IPS-15b (cell line): ENCODE measurements at regions not wholly inside any gene's neighbourhood (a gene's known extent, or its start where the extent isn't known, plus 50 kb on each side); places are given as distances from the start of the nearest gene placed in this dataset.

Source experiments
- H3K27me3 ChIP-seq: one replicate; pipeline ENCODE4 v1.6.1; 2013; ENCODE audit warnings: low read length; ENCODE audit not compliant: control insufficient read depth, insufficient read depth
- H3K36me3 ChIP-seq: one replicate; pipeline ENCODE4 v1.6.1; 2013; ENCODE audit warnings: low read length; ENCODE audit not compliant: control insufficient read depth, insufficient read depth
- H3K4me1 ChIP-seq: one replicate; pipeline ENCODE4 v1.6.1; 2013; ENCODE audit warnings: mild to moderate bottlenecking, low read length; ENCODE audit not compliant: control insufficient read depth, insufficient read depth
- H3K4me3 ChIP-seq: one replicate; pipeline ENCODE4 v1.5.1; 2013; ENCODE audit warnings: low read depth, low read length
- H3K9ac ChIP-seq: one replicate; pipeline ENCODE4 v1.6.1; 2013; ENCODE audit warnings: low read depth, mild to moderate bottlenecking, low read length
- H3K9me3 ChIP-seq: one replicate; pipeline ENCODE4 v1.6.1; 2013; ENCODE audit warnings: mild to moderate bottlenecking, low read length; ENCODE audit not compliant: control insufficient read depth, insufficient read depth

- H3K9ac ChIP-seq, result no peak overlapping the region
- no peak overlapping the region for H3K4me3 ChIP-seq
- no peaks in the 10 kb centered on the region for H3K27me3 ChIP-seq
- H3K4me1 ChIP-seq, result no peaks in the 10 kb centered on the region
- H3K9me3 ChIP-seq, result no peaks in the 10 kb centered on the region
- H3K36me3 ChIP-seq, result no peaks in the 10 kb centered on the region
Measured at GRCh38 chr2:196415384-196415783, 224.1 kb upstream of the CCDC150 start.

GRCh38 chr2:196420143-196420542 is 219.4 kb upstream of the CCDC150 start:
- H3K9me3 ChIP-seq, result no peaks in the 10 kb centered on the region
- H3K4me1 ChIP-seq, result no peaks in the 10 kb centered on the region
- no peaks in the 10 kb centered on the region for H3K27me3 ChIP-seq
- no peaks in the 10 kb centered on the region for H3K36me3 ChIP-seq
- H3K9ac ChIP-seq, result no peak overlapping the region
- H3K4me3 ChIP-seq, result no peak overlapping the region

- H3K4me3 ChIP-seq, result no peak overlapping the region
- H3K27me3 ChIP-seq, result no peaks in the 10 kb centered on the region
- H3K4me1 ChIP-seq, result no peaks in the 10 kb centered on the region
- no peaks in the 10 kb centered on the region for H3K36me3 ChIP-seq
- H3K9ac ChIP-seq, result no peak overlapping the region
- H3K9me3 ChIP-seq, result no peaks in the 10 kb centered on the region
Measured at GRCh38 chr2:196421880-196422279, 217.6 kb upstream of the CCDC150 start.

GRCh38 chr2:196422361-196422760 is 217.2 kb upstream of the CCDC150 start:
- H3K9me3 ChIP-seq, result no peaks in the 10 kb centered on the region
- H3K36me3 ChIP-seq, result no peaks in the 10 kb centered on the region
- H3K4me3 ChIP-seq, result no peak overlapping the region
- H3K4me1 ChIP-seq, result no peaks in the 10 kb centered on the region
- no peak overlapping the region for H3K9ac ChIP-seq
- no peaks in the 10 kb centered on the region for H3K27me3 ChIP-seq

DNA sequence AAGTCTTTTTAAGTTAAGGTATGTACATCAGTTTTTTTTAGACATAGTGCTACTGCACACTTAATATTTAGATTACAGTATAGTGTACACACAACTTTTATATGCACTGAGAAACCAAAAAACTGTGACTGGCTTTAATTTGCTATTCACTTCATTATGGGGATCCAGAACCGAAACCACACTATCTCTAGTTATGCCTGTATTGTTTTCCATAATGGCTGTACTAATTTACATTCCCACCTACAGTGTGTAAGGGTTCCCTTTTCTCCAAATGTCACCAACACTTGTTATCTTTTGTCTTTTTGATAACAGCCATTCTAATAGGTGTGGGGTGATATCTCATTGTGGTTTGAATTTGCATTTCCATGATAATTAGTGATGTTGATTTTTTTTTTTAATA is 213.4 kb upstream of the CCDC150 start:
- no peaks in the 10 kb centered on the region for H3K27me3 ChIP-seq
- H3K4me1 ChIP-seq, result no peaks in the 10 kb centered on the region
- no peaks in the 10 kb centered on the region for H3K9me3 ChIP-seq
- no peak overlapping the region for H3K9ac ChIP-seq
- no peaks in the 10 kb centered on the region for H3K36me3 ChIP-seq
- no peak overlapping the region for H3K4me3 ChIP-seq

- Histone ChIP-seq H3K9me3 (no peaks in the 10 kb centered on the region), H3K4me1 (no peaks in the 10 kb centered on the region), H3K27me3 (no peaks in the 10 kb centered on the region), H3K9ac (no peak overlapping the region), H3K36me3 (no peaks in the 10 kb centered on the region), H3K4me3 (no peak overlapping the region)
Measured at GRCh38 chr2:196427986-196428634, 211.4 kb upstream of the CCDC150 start.

- Histone ChIP-seq H3K9ac (no peak overlapping the region), H3K9me3 (no peaks in the 10 kb centered on the region), H3K4me1 (no peaks in the 10 kb centered on the region), H3K27me3 (no peaks in the 10 kb centered on the region), H3K4me3 (no peak overlapping the region), H3K36me3 (no peaks in the 10 kb centered on the region)
Measured at GRCh38 chr2:196431076-196431475, 208.4 kb upstream of the CCDC150 start.

- Histone ChIP-seq H3K27me3 (no peaks in the 10 kb centered on the region), H3K36me3 (no peaks in the 10 kb centered on the region), H3K9ac (no peak overlapping the region), H3K4me3 (no peak overlapping the region), H3K4me1 (no peaks in the 10 kb centered on the region), H3K9me3 (no peaks in the 10 kb centered on the region)
Measured at GRCh38 chr2:196431957-196432356, 207.6 kb upstream of the CCDC150 start.

- no peak overlapping the region for H3K9ac ChIP-seq
- no peak overlapping the region for H3K4me3 ChIP-seq
- H3K4me1 ChIP-seq, result no peaks in the 10 kb centered on the region
- no peaks in the 10 kb centered on the region for H3K36me3 ChIP-seq
- no peaks in the 10 kb centered on the region for H3K9me3 ChIP-seq
- no peaks in the 10 kb centered on the region for H3K27me3 ChIP-seq
Measured at GRCh38 chr2:196433116-196433515, 206.4 kb upstream of the CCDC150 start.

DNA sequence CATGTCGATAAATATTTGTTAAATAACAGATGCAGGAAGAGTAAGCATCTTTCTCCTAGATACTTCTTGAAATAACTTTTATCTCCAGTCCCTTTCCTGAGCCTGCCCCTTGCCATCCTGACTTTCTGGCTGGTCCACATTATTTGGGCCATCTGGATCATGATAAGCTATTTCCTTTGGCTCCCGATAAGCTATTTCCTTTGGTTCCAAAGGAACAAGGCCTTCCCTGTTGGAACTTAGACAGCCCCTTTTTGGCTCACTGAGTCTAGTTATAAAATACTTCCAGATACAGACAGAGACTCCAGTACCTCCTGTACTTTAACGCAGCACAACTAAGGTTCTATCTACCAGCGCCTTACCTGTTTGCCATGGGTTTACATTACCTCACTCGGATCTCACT is 205.3 kb upstream of the CCDC150 start:
- H3K9ac ChIP-seq, result no peak overlapping the region
- no peaks in the 10 kb centered on the region for H3K36me3 ChIP-seq
- H3K4me3 ChIP-seq, result no peak overlapping the region
- H3K4me1 ChIP-seq, result no peaks in the 10 kb centered on the region
- H3K27me3 ChIP-seq, result no peaks in the 10 kb centered on the region
- no peaks in the 10 kb centered on the region for H3K9me3 ChIP-seq

- no peak overlapping the region for H3K9ac ChIP-seq
- no peaks in the 10 kb centered on the region for H3K27me3 ChIP-seq
- no peaks in the 10 kb centered on the region for H3K36me3 ChIP-seq
- H3K4me3 ChIP-seq, result no peak overlapping the region
- H3K4me1 ChIP-seq, result no peaks in the 10 kb centered on the region
- H3K9me3 ChIP-seq, result no peaks in the 10 kb centered on the region
Measured at GRCh38 chr2:196435189-196435588, 204.3 kb upstream of the CCDC150 start.

- Histone ChIP-seq H3K4me3 (no peak overlapping the region), H3K9ac (no peak overlapping the region), H3K9me3 (no peaks in the 10 kb centered on the region), H3K4me1 (no peaks in the 10 kb centered on the region), H3K27me3 (no peaks in the 10 kb centered on the region), H3K36me3 (no peaks in the 10 kb centered on the region)
Measured at GRCh38 chr2:196437626-196438025, 201.9 kb upstream of the CCDC150 start.
